ENCODE measurements at regions not wholly inside any gene's neighbourhood (a gene's known extent, or its start where the extent isn't known, plus 50 kb on each side); places are given as distances from the start of the nearest gene placed in this dataset.

- Histone ChIP-seq H4K20me1 (ENCODE audit: insufficient read depth) (no peaks in the 10 kb centered on the region), H3K4me3 (IDR thresholded peaks at IDR 0.05; ENCODE audit: insufficient read depth, low read depth, low read length) (no peak overlapping the region), H3K9ac (no peak overlapping the region), H3K36me3 (ENCODE audit: insufficient read depth) (no peaks in the 10 kb centered on the region), H3K79me2 (ENCODE audit: insufficient read depth, low read depth) (no peaks in the 10 kb centered on the region), H3K4me1 (ENCODE audit: low read depth, poor library complexity, severe bottlenecking) (no peaks in the 10 kb centered on the region), H2AFZ (ENCODE audit: low read depth) (no peak overlapping the region), H3K27me3 (ENCODE audit: insufficient read depth, low read depth) (no peaks in the 10 kb centered on the region), H3K27ac (no peak overlapping the region), H3K4me2 (no peak overlapping the region)
- TF ChIP-seq CTCF (conservative IDR thresholded peaks at IDR 0.05; ENCODE audit: low read depth, low read length): no peak
These were observed 148.1 kb upstream of the GDF10 start for GRCh38 chr10:47151920-47152319.

- Histone ChIP-seq H3K27ac (no peak overlapping the region), H3K36me3 (ENCODE audit: insufficient read depth) (no peaks in the 10 kb centered on the region), H4K20me1 (ENCODE audit: insufficient read depth) (no peaks in the 10 kb centered on the region), H3K27me3 (ENCODE audit: insufficient read depth, low read depth) (no peaks in the 10 kb centered on the region), H3K4me1 (ENCODE audit: low read depth, poor library complexity, severe bottlenecking) (no peaks in the 10 kb centered on the region), H3K79me2 (ENCODE audit: insufficient read depth, low read depth) (no peaks in the 10 kb centered on the region), H3K9ac (no peak overlapping the region), H3K4me2 (no peak overlapping the region), H2AFZ (ENCODE audit: low read depth) (no peak overlapping the region), H3K4me3 (IDR thresholded peaks at IDR 0.05; ENCODE audit: insufficient read depth, low read depth, low read length) (no peak overlapping the region)
- TF ChIP-seq CTCF (conservative IDR thresholded peaks at IDR 0.05; ENCODE audit: low read depth, low read length): peak; percentile 54
These were observed 147.1 kb upstream of the GDF10 start for GRCh38 chr10:47152861-47153349.

GRCh38 chr10:47154762-47155161 lies 145.2 kb upstream of the GDF10 start:
- Histone ChIP-seq H3K27me3 (ENCODE audit: insufficient read depth, low read depth) (no peaks in the 10 kb centered on the region), H3K79me2 (ENCODE audit: insufficient read depth, low read depth) (no peaks in the 10 kb centered on the region), H3K27ac (no peak overlapping the region), H3K4me1 (ENCODE audit: low read depth, poor library complexity, severe bottlenecking) (no peaks in the 10 kb centered on the region), H4K20me1 (ENCODE audit: insufficient read depth) (no peaks in the 10 kb centered on the region), H3K4me2 (no peak overlapping the region), H2AFZ (ENCODE audit: low read depth) (no peak overlapping the region), H3K4me3 (IDR thresholded peaks at IDR 0.05; ENCODE audit: insufficient read depth, low read depth, low read length) (no peak overlapping the region), H3K9ac (no peak overlapping the region), H3K36me3 (ENCODE audit: insufficient read depth) (no peaks in the 10 kb centered on the region)
- TF ChIP-seq CTCF (conservative IDR thresholded peaks at IDR 0.05; ENCODE audit: low read depth, low read length): no peak

GRCh38 chr10:47156873-47157272 lies 143.1 kb upstream of the GDF10 start:
- no peaks in the 10 kb centered on the region for H4K20me1 ChIP-seq (ENCODE audit: insufficient read depth)
- TF ChIP-seq CTCF (conservative IDR thresholded peaks at IDR 0.05; ENCODE audit: low read depth, low read length): no peak
- H3K27ac ChIP-seq: no peak overlapping the region
- H3K79me2 ChIP-seq (ENCODE audit: insufficient read depth, low read depth): no peaks in the 10 kb centered on the region
- no peak overlapping the region for H2AFZ ChIP-seq (ENCODE audit: low read depth)
- no peaks in the 10 kb centered on the region for H3K36me3 ChIP-seq (ENCODE audit: insufficient read depth)
- no peak overlapping the region for H3K4me3 ChIP-seq (IDR thresholded peaks at IDR 0.05; ENCODE audit: insufficient read depth, low read depth, low read length)
- H3K9ac ChIP-seq: no peak overlapping the region
- H3K4me2 ChIP-seq: no peak overlapping the region
- H3K27me3 ChIP-seq (ENCODE audit: insufficient read depth, low read depth): no peaks in the 10 kb centered on the region
- no peaks in the 10 kb centered on the region for H3K4me1 ChIP-seq (ENCODE audit: low read depth, poor library complexity, severe bottlenecking)
